ENCODE measurements at regions not wholly inside any gene's neighbourhood (a gene's known extent, or its start where the extent isn't known, plus 50 kb on each side); places are given as distances from the start of the nearest gene placed in this dataset.

DNA sequence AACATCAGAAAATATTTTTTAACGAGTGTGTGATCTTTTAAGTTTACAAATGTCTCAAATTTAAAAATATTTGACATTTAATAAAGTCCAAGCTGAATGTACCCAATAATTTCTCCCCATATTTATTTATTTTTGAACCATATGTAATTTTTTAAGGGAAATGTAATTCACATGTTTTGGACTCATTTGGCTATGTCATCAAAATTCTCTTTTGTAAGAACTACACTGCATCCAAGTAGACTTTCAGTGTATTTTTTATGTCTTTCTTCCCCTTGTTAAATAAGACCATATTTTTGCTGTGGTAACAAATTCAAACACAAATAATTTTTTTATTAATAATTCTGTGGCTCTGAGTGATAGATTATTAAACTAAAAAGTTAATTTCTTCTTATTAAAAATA, 365.2 kb downstream of the CD109 start:
- no peaks in the 10 kb centered on the region for H3K4me1 Mint-ChIP-seq
- no peak for DNase-seq (ENCODE audit: low spot score)
- H3K4me2 ChIP-seq = no peak overlapping the region
- H3K27ac Mint-ChIP-seq = no peak overlapping the region
- H3K9me2 ChIP-seq (ENCODE audit: insufficient read depth) = no peaks in the 10 kb centered on the region
- H3K4me3 Mint-ChIP-seq = no peak overlapping the region
- H3K27me3 ChIP-seq (ENCODE audit: insufficient read depth) = no peaks in the 10 kb centered on the region
- H2AFZ ChIP-seq = no peak overlapping the region
- H3F3A ChIP-seq (replicated peaks; ENCODE audit: low read depth) = no peaks in the 10 kb centered on the region
- no peak overlapping the region for H3K4me3 ChIP-seq
- no peaks in the 10 kb centered on the region for H3K79me2 ChIP-seq (replicated peaks; ENCODE audit: insufficient read depth)
- H3K27ac ChIP-seq (ENCODE audit: low read depth) = no peak overlapping the region
- H3K36me3 Mint-ChIP-seq (ENCODE audit: low read depth) = no peaks in the 10 kb centered on the region; the same call in 2 of the 3 replicates
- TF ChIP-seq, protein P1, sequence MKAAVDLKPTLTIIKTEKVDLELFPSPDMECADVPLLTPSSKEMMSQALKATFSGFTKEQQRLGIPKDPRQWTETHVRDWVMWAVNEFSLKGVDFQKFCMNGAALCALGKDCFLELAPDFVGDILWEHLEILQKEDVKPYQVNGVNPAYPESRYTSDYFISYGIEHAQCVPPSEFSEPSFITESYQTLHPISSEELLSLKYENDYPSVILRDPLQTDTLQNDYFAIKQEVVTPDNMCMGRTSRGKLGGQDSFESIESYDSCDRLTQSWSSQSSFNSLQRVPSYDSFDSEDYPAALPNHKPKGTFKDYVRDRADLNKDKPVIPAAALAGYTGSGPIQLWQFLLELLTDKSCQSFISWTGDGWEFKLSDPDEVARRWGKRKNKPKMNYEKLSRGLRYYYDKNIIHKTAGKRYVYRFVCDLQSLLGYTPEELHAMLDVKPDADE (IDR thresholded peaks at IDR 0.05) = no peak
- TF ChIP-seq EZH2 (IDR thresholded peaks at IDR 0.05; ENCODE audit: low read depth, unreplicated experiment) (no peak), ZNF114 (CRISPR knock-in tag; IDR thresholded peaks at IDR 0.05) (no peak), CREB1 (CRISPR knock-in tag; IDR thresholded peaks at IDR 0.05; ENCODE audit: low read depth) (no peak), NANOG (IDR thresholded peaks at IDR 0.05; ENCODE audit: borderline replicate concordance) (no peak), POLR2AphosphoS5 (IDR thresholded peaks at IDR 0.05; ENCODE audit: low read depth) (no peak), ZNF331 (CRISPR knock-in tag; IDR thresholded peaks at IDR 0.05; ENCODE audit: low read depth) (no peak), STAT1 (IDR thresholded peaks at IDR 0.05; ENCODE audit: unreplicated experiment) (no peak)
- H3K4me1 ChIP-seq (ENCODE audit: insufficient read depth) = no peaks in the 10 kb centered on the region
- H3K9me3 Mint-ChIP-seq = 0 out of 3 replicates have a peak, but pooled peaks cover 3% of the 10 kb centered on the region
- H3K27me3 Mint-ChIP-seq (ENCODE audit: insufficient read depth, low read depth, poor library complexity) = no peaks in the 10 kb centered on the region
- H3K36me3 ChIP-seq (ENCODE audit: insufficient read depth) = no peaks in the 10 kb centered on the region
- H4K20me1 ChIP-seq (replicated peaks; ENCODE audit: insufficient read depth) = no peaks in the 10 kb centered on the region
- ATAC-seq = no peak

DNA sequence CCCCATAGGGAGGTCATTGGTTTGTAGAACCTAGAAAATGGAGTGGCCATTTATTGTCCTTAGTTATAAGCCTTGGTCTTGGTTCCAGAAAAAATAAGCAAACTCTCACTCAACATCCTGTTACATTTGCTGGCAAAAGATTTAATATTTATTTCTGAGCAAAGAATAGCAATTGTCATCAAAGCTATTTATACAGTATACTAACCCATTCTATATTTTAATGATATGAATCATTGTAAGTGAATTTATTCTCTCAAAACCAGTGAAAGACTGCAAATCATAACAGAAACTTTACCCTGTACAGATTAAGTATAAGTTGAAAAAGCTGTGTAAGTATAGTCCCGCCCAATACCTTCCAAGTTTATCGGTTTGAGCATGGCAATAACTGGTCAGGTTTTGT, 364.4 kb downstream of the CD109 start:
- DNase-seq (ENCODE audit: low spot score) = no peak
- no peaks in the 10 kb centered on the region for H3K27me3 Mint-ChIP-seq (ENCODE audit: insufficient read depth, low read depth, poor library complexity)
- H3K4me1 ChIP-seq (ENCODE audit: insufficient read depth) = no peaks in the 10 kb centered on the region
- no peaks in the 10 kb centered on the region for H3K27me3 ChIP-seq (ENCODE audit: insufficient read depth)
- H3K4me2 ChIP-seq = no peak overlapping the region
- H3K36me3 Mint-ChIP-seq (ENCODE audit: low read depth) = no peaks in the 10 kb centered on the region; the same call in 2 of the 3 replicates
- TF ChIP-seq NANOG (IDR thresholded peaks at IDR 0.05; ENCODE audit: borderline replicate concordance) (no peak), ZNF114 (CRISPR knock-in tag; IDR thresholded peaks at IDR 0.05) (no peak), EZH2phosphoT487 (IDR thresholded peaks at IDR 0.05; ENCODE audit: unreplicated experiment) (no peak), EZH2 (IDR thresholded peaks at IDR 0.05; ENCODE audit: low read depth, unreplicated experiment) (no peak), CREB1 (CRISPR knock-in tag; IDR thresholded peaks at IDR 0.05; ENCODE audit: low read depth) (no peak), ZNF331 (CRISPR knock-in tag; IDR thresholded peaks at IDR 0.05; ENCODE audit: low read depth) (no peak), POLR2AphosphoS5 (IDR thresholded peaks at IDR 0.05; ENCODE audit: low read depth) (no peak)
- TF ChIP-seq, protein P1 (IDR thresholded peaks at IDR 0.05) = no peak
- TF ChIP-seq, protein P2, sequence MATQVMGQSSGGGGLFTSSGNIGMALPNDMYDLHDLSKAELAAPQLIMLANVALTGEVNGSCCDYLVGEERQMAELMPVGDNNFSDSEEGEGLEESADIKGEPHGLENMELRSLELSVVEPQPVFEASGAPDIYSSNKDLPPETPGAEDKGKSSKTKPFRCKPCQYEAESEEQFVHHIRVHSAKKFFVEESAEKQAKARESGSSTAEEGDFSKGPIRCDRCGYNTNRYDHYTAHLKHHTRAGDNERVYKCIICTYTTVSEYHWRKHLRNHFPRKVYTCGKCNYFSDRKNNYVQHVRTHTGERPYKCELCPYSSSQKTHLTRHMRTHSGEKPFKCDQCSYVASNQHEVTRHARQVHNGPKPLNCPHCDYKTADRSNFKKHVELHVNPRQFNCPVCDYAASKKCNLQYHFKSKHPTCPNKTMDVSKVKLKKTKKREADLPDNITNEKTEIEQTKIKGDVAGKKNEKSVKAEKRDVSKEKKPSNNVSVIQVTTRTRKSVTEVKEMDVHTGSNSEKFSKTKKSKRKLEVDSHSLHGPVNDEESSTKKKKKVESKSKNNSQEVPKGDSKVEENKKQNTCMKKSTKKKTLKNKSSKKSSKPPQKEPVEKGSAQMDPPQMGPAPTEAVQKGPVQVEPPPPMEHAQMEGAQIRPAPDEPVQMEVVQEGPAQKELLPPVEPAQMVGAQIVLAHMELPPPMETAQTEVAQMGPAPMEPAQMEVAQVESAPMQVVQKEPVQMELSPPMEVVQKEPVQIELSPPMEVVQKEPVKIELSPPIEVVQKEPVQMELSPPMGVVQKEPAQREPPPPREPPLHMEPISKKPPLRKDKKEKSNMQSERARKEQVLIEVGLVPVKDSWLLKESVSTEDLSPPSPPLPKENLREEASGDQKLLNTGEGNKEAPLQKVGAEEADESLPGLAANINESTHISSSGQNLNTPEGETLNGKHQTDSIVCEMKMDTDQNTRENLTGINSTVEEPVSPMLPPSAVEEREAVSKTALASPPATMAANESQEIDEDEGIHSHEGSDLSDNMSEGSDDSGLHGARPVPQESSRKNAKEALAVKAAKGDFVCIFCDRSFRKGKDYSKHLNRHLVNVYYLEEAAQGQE (IDR thresholded peaks at IDR 0.05; ENCODE audit: unreplicated experiment) = no peak
- no peak for ATAC-seq
- no peak overlapping the region for H3K4me3 ChIP-seq
- H3K4me1 Mint-ChIP-seq = no peaks in the 10 kb centered on the region
- no peaks in the 10 kb centered on the region for H3K9me2 ChIP-seq (ENCODE audit: insufficient read depth)
- H2AFZ ChIP-seq = no peak overlapping the region
- H3K4me3 Mint-ChIP-seq = no peak overlapping the region
- 0 out of 3 replicates have a peak, but pooled peaks cover 3% of the 10 kb centered on the region for H3K9me3 Mint-ChIP-seq
- no peak overlapping the region for H3K27ac ChIP-seq (ENCODE audit: low read depth)
- H3F3A ChIP-seq (replicated peaks; ENCODE audit: low read depth) = no peaks in the 10 kb centered on the region
- H3K36me3 ChIP-seq (ENCODE audit: insufficient read depth) = no peaks in the 10 kb centered on the region
- no peaks in the 10 kb centered on the region for H4K20me1 ChIP-seq (replicated peaks; ENCODE audit: insufficient read depth)
- H3K79me2 ChIP-seq (replicated peaks; ENCODE audit: insufficient read depth) = no peaks in the 10 kb centered on the region
- H3K27ac Mint-ChIP-seq = no peak overlapping the region

Measured in GM23338 (cell line).